ENCODE measurements at regions not wholly inside any gene's neighbourhood (a gene's known extent, or its start where the extent isn't known, plus 50 kb on each side); places are given as distances from the start of the nearest gene placed in this dataset.

GRCh38 chr1:80066060-80066459 is 1059.5 kb upstream of the ADGRL4 start:
- Histone ChIP-seq H3K9me3 (replicated peaks in 1 of 3) (no peaks in the 10 kb centered on the region), H3K4me1 (replicated peaks in 1 of 2) (no peaks in the 10 kb centered on the region), H3K27me3 (no peaks in the 10 kb centered on the region), H3K36me3 (replicated peaks in 1 of 2) (no peaks in the 10 kb centered on the region), H3K4me3 (no peak overlapping the region), H3K27ac (no peak overlapping the region)
- intact Hi-C loops (cut with DNase I): no loop called here
- WGBS, 4 donors: 53 to 58% (median 54%) methylated on average over 2 of the region's 2 CpGs
- DNase-seq: no peak
- no peak for TF ChIP-seq CTCF (IDR thresholded peaks at IDR 0.05)
- TF ChIP-seq POLR2A (IDR thresholded peaks at IDR 0.05): no peak

- no peak for DNase-seq
- Histone ChIP-seq H3K4me1 (replicated peaks in 1 of 2) (no peaks in the 10 kb centered on the region), H3K27ac (no peak overlapping the region), H3K9me3 (replicated peaks in 1 of 3) (no peaks in the 10 kb centered on the region), H3K36me3 (replicated peaks in 1 of 2) (no peaks in the 10 kb centered on the region), H3K4me3 (no peak overlapping the region), H3K27me3 (no peaks in the 10 kb centered on the region)
- intact Hi-C loops (cut with DNase I): no loop called here
- 46 to 74% (median 70%) methylated on average over 2 of the region's 2 CpGs for WGBS, 4 donors
- TF ChIP-seq POLR2A (IDR thresholded peaks at IDR 0.05) (no peak), CTCF (IDR thresholded peaks at IDR 0.05) (no peak)
Measured at GRCh38 chr1:80064524-80064923, 1058.0 kb upstream of the ADGRL4 start.

- intact Hi-C loops (cut with DNase I): no loop called here
- Histone ChIP-seq H3K36me3 (replicated peaks in 1 of 2) (no peaks in the 10 kb centered on the region), H3K9me3 (replicated peaks in 1 of 3) (no peaks in the 10 kb centered on the region), H3K27me3 (no peaks in the 10 kb centered on the region), H3K4me1 (replicated peaks in 1 of 2) (no peaks in the 10 kb centered on the region), H3K27ac (no peak overlapping the region), H3K4me3 (no peak overlapping the region)
- TF ChIP-seq CTCF (IDR thresholded peaks at IDR 0.05): no peak
- TF ChIP-seq POLR2A (IDR thresholded peaks at IDR 0.05): no peak
- no peak for DNase-seq
- 78 to 88% (median 80%) methylated on average over 4 of the region's 4 CpGs for WGBS, 4 donors
Measured at GRCh38 chr1:80059940-80060339, 1053.4 kb upstream of the ADGRL4 start.

GRCh38 chr1:80056179-80056578 is 1049.6 kb upstream of the ADGRL4 start:
- intact Hi-C loops (cut with DNase I): no loop called here
- TF ChIP-seq CTCF (IDR thresholded peaks at IDR 0.05): no peak
- TF ChIP-seq POLR2A (IDR thresholded peaks at IDR 0.05): no peak
- no peaks in the 10 kb centered on the region for H3K27me3 ChIP-seq
- no peaks in the 10 kb centered on the region for H3K9me3 ChIP-seq (replicated peaks in 1 of 3)
- no peaks in the 10 kb centered on the region for H3K4me1 ChIP-seq (replicated peaks in 1 of 2)
- H3K4me3 ChIP-seq: no peak overlapping the region
- no peak for DNase-seq
- no peaks in the 10 kb centered on the region for H3K36me3 ChIP-seq (replicated peaks in 1 of 2)
- no peak overlapping the region for H3K27ac ChIP-seq

All from adrenal gland (tissue), 9 donors.